Epithelial cell of esophagus (primary cell): ENCODE measurements at regions not wholly inside any gene's neighbourhood (a gene's known extent, or its start where the extent isn't known, plus 50 kb on each side); places are given as distances from the start of the nearest gene placed in this dataset.
"Not testable (repeated sequence)": the region's sequence is repeated elsewhere in the genome, so short reads cannot be mapped to it uniquely, and the experiment has no call there.

Experiments used
- DNase-seq: peaks from one replicate; pipeline ENCODE4 v3.0.0; 2010; ENCODE audit warnings: low read depth
- H3K4me3 ChIP-seq: 2 replicates; pipeline ENCODE4 v1.5.1; 2011; ENCODE audit warnings: mild to moderate bottlenecking, low read length, control low read depth
- TF ChIP-seq, protein P1 (sequence below): IDR thresholded peaks from 2 replicates; pipeline ENCODE4 v1.5.1; 2011; ENCODE audit warnings: low read depth, mild to moderate bottlenecking, low read length, control low read depth, inconsistent platforms; ENCODE audit not compliant: insufficient read depth; ENCODE audit errors: missing control alignments

DNA sequence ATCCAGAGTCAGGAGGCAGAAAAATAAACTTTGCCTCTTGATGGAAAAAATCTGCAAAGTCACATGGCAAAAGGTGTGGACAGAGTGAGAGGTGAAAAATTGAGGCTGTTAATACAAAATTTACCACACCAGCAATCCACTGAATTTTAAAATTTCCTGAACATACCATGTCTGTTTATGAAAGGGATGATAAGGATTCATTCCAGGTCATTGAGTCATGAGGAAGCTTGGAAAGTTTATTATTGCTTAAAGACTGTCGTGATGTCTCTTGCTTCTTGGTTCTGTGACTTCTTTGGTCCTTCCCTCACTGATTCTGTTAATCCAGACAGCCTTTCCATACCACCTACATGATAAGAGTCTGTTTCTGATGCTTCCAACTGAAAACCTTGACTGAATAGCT is 73.2 kb downstream of the TTC6 start:
- TF ChIP-seq, protein P1, sequence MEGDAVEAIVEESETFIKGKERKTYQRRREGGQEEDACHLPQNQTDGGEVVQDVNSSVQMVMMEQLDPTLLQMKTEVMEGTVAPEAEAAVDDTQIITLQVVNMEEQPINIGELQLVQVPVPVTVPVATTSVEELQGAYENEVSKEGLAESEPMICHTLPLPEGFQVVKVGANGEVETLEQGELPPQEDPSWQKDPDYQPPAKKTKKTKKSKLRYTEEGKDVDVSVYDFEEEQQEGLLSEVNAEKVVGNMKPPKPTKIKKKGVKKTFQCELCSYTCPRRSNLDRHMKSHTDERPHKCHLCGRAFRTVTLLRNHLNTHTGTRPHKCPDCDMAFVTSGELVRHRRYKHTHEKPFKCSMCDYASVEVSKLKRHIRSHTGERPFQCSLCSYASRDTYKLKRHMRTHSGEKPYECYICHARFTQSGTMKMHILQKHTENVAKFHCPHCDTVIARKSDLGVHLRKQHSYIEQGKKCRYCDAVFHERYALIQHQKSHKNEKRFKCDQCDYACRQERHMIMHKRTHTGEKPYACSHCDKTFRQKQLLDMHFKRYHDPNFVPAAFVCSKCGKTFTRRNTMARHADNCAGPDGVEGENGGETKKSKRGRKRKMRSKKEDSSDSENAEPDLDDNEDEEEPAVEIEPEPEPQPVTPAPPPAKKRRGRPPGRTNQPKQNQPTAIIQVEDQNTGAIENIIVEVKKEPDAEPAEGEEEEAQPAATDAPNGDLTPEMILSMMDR, result no peak
- peak; percentile 58 for DNase-seq
- H3K4me3 ChIP-seq, result no peak overlapping the region

DNA sequence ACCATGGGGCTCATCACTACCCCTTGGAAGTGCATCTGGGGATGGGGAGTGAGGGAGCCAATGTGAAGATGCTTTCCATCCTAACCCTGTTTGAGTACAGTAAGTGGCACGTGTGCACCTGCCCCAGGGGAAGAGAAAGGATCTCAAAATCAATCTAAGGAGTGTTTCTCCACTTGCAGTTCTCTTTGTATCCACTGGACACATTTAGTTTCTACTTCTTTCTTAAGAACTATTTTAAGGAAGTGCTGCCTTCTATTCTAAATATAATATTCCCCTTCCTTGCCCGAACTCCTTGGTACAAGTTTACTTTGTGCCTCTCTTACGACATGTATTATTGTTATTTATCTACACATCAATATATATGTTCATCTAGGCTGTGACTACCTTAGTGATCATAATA is 73.8 kb downstream of the TTC6 start:
- no peak for DNase-seq
- no peak overlapping the region for H3K4me3 ChIP-seq
- TF ChIP-seq, protein P1, result no peak

DNA sequence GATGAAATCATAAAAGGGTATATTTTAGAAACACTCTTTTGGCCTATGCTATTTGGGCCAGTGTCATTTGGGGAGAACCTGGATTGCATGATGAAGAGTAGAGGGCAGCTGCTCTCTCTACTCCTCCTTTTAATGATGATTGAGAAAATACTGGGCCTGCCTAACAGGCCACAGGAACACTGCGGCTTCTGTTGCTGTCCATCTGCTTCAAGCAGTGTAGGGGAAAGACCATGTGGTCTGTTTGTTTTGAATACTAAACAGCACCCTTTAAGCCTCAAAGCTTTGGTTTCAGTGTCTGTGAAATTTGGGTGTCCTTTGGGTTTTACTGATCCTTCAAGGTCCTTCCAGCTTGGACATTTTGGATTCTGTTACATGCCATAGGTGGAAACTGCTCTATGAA is 78.0 kb downstream of the TTC6 start:
- DNase-seq, result no peak
- H3K4me3 ChIP-seq, result no peak overlapping the region
- TF ChIP-seq, protein P1, result no peak

DNA sequence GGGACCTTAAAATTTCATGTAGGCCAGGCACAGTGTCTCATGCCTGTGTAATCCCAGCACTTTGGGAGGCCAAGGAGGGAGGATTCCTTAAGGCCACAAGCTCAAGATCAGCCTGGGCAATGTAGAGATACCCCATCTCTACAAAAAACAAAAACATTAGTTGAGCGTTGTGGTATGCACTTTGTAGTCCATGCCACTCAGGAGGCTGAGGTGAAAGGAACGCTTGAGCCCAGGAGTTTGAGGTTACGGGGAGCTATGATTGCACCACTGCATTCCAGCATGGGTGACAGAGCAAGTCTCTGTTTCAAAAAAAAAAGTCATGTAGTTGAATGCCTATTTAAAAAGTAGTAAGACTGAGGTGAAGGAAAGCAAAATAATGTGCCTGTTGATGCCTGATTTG is 83.5 kb downstream of the TTC6 start:
- TF ChIP-seq, protein P1, result no peak
- H3K4me3 ChIP-seq, result no peak overlapping the region
- DNase-seq, result peak; percentile 35

DNA sequence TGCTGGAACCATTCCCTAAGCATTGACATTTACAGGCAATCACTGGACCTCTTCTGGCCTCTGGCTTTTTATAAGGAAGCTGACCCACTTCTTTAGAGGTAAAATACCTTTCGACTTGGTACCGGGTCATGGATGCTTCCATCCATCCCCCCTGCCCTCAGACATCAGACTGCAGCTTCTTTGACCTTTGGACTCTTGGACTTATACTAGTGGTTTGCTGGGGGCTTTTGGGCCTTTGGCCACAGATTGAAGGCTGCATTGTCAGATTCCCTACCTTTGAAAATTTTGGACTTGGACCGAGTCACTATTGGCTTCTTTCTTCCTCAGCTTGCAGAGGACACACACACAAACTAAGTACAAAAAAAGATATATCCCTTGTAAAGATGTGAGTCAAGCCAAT is 86.1 kb downstream of the TTC6 start:
- no peak for DNase-seq
- TF ChIP-seq, protein P1, result no peak
- no peak overlapping the region for H3K4me3 ChIP-seq

DNA sequence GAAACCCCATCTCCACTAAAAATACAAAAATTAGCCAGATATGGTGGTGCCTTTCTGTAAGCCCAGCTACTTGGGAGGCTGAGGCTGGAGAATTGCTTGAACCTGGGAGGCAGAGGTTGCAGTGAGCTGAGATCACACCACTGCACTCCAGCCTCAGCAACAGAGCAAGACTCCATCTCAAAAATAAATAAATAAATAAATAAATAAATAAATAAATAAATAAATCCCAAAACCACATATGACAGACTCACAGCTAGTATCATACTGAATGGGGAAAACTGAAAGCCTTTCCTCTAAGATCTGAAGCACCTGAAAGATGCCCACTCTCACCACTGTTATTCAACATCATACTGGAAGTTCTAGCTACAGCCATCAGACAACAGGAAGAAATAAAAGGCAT is 97.3 kb downstream of the TTC6 start:
- DNase-seq, H3K4me3 ChIP-seq: not testable (repeated sequence)

DNA sequence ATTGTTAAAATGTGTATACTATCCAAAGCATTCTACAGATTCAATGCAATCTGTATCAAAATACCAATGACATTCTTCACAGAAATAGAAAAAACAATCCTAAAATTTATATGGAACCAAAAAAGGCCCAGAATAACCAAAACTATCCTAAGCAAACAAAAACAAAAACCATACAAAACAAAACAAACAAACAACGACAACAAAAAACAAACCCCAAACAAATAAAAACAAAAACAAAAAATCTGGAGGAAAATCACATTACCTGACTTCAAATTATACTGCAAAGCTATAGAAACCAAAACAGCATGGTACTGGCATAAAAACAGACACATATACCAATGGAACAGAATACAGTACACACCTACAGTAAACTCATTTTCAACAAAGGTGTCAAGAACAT is 98.0 kb downstream of the TTC6 start:
- not testable (repeated sequence) for H3K4me3 ChIP-seq, DNase-seq

DNA sequence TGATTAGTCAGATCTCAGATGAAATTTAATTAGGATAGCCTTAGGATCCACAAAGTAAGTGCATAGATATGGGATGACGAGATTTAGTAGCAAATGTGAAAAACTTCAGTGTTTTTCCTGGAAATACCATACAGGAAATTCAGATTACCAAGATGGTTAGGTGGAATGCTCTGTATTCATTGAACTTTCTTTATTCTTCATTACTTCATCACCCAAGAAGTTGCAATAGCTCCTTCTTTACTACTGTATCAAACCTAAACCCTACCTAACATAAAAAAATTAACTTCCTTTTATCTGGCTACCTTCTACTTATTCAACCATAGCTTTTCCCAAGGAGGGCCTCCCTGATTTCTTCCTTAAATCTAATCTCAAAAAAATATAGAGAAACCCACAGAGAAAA is 100.4 kb downstream of the TTC6 start:
- no peak overlapping the region for H3K4me3 ChIP-seq
- TF ChIP-seq, protein P1, result no peak
- no peak for DNase-seq
